ENCODE measurements at regions not wholly inside any gene's neighbourhood (a gene's known extent, or its start where the extent isn't known, plus 50 kb on each side); places are given as distances from the start of the nearest gene placed in this dataset.

GRCh38 chr4:42339935-42340406 is 57.3 kb upstream of the SHISA3 start:
- TF ChIP-seq EZH2 (IDR thresholded peaks at IDR 0.05; ENCODE audit: insufficient read depth, poor library complexity, severe bottlenecking) (no peak), EZH2phosphoT487 (IDR thresholded peaks at IDR 0.05; ENCODE audit: insufficient read depth, low read depth) (no peak)

All from GM23248 (cell line).